ENCODE measurements at regions not wholly inside any gene's neighbourhood (a gene's known extent, or its start where the extent isn't known, plus 50 kb on each side); places are given as distances from the start of the nearest gene placed in this dataset.

GRCh38 chr1:5029136-5029535 is 374.7 kb downstream of the AJAP1 start:
- DNase-seq (ENCODE audit: low read depth in 3 of 3): no peak

- DNase-seq (ENCODE audit: low read depth in 3 of 3): no peak
Measured at GRCh38 chr1:5012249-5012648, 357.8 kb downstream of the AJAP1 start.

GRCh38 chr1:5010656-5011055 is 356.2 kb downstream of the AJAP1 start:
- no peak for DNase-seq (ENCODE audit: low read depth in 3 of 3)

GRCh38 chr1:5010236-5010635 is 355.8 kb downstream of the AJAP1 start:
- DNase-seq (ENCODE audit: low read depth in 3 of 3): no peak

- DNase-seq (ENCODE audit: low read depth in 3 of 3): no peak
Measured at GRCh38 chr1:5009376-5010065, 355.1 kb downstream of the AJAP1 start.

- no peak for DNase-seq (ENCODE audit: low read depth in 3 of 3)
Measured at GRCh38 chr1:5005171-5005570, 350.8 kb downstream of the AJAP1 start.

DNA sequence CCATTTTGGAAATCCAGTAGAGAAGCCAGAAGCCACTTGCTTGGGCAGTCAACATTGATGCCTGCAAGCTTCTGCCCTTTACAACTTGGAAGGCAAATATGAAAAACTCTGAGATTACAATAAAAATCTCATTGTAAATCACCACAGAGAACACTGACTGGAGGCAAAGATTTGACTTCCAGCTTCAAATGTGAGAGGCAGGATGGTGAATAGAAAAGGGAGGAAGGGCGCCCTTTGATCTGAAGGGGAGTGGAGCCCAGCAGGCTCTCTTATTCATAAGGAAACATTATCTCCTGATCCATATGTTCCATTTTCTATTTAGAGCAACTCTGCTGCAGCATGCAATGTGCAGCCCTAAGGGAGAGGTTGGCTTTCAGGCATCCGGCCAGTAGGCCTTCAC is 348.3 kb downstream of the AJAP1 start:
- no peak for DNase-seq (ENCODE audit: low read depth in 3 of 3)

DNA sequence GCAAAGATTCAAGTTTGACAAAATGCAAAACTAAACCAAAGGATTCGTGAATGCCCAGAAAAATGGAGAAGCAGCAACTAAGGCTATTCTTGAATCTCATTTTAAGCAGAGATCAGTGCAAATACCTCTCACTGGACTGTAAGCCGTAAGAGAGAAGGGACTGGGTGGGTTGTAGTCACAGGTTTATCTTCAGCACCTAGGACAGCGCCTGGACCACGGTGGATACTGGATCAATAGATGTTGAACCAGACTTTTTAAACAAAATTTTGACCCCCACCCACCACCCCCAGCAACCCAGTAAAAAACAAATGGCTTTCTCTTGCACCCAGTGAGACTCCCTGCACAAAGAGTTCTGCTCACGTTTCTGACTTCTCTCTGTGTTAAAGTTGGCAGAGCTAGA is 347.1 kb downstream of the AJAP1 start:
- no peak for DNase-seq (ENCODE audit: low read depth in 3 of 3)

DNA sequence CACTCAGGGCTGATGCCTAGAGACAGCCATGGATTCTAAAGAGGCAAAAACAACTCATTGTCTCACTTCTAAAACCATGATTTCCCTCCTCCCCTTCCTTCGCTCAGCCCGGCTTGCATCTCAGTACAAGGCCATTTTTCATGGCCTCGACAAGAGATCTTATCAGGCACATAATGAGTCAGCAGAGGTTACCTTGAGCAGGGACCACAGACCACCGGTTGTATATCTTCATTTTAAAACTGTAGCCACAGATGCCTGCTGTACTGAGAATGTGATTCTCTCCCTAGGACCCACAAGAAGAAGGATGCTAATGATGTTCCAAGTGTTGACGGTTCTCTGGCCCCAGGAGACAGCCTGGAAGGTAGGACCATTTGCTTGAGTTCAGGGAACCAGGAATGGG is 331.9 kb downstream of the AJAP1 start:
- no peak for DNase-seq (ENCODE audit: low read depth in 3 of 3)

DNA sequence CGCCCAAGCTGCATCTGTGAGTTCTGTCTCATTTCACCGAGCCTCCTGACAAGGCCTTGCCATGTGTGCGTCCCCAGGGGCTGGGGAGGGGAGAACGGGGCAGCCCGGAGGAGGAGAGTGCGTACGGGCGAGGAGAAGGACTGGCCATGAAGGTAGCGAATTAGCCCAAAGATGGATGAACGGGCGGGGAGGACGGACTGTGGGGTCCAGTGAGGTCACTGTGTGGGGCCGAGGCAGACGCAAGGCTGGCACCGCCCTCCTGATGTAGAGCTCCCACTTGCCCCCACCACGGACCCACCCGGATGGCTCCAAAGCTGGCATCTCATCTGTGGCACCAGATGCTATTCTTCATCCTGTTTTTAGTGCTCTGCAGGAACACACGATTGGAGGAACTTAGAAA is 330.4 kb downstream of the AJAP1 start:
- DNase-seq (ENCODE audit: low read depth in 3 of 3): no peak

DNA sequence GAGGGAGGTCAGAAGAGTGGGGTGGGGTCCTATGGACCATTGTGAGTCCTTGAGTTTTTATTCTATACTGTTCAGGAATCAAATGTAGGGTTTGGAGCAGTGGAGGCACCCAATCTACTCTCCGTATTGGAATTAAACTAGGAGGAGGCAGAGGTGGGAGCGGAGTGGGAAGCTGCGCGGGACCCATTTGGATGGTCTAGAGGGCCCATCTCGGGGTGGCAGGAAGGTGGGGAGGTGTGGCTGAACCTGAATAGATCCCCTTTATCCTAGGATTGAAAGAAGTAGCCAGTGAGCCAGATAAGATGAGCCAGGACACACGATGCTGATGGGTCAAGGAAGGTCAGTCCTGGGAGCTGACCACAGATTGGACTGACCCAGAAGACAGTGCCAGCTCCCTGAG is 325.8 kb downstream of the AJAP1 start:
- DNase-seq (ENCODE audit: low read depth in 3 of 3): no peak

- DNase-seq (ENCODE audit: low read depth in 3 of 3): no peak
Measured at GRCh38 chr1:4978660-4979390, 324.4 kb downstream of the AJAP1 start.

DNA sequence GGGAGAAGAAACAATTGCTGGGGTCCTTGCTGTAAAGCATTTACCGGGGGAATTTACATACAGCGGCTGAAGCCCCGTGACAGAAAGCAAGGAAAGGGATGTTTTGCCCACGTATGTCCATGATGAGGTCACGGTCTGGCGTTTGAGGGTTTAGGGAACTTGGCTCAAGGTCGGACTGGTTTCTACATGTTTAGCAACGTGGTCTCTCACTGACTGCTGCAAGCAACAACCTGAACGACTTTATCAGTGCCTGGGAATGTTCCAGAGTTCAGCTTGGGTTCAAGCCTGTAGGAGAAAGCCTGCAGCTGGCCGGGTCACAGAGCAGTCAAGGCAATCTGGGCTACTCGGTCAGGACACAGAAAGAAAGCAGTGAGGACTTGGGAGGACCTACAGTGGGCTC is 323.3 kb downstream of the AJAP1 start:
- no peak for DNase-seq (ENCODE audit: low read depth in 3 of 3)

GRCh38 chr1:4976859-4977440 is 322.5 kb downstream of the AJAP1 start:
- DNase-seq (ENCODE audit: low read depth in 3 of 3): no peak

- DNase-seq (ENCODE audit: low read depth in 3 of 3): no peak
Measured at GRCh38 chr1:4975856-4976255, 321.4 kb downstream of the AJAP1 start.

DNA sequence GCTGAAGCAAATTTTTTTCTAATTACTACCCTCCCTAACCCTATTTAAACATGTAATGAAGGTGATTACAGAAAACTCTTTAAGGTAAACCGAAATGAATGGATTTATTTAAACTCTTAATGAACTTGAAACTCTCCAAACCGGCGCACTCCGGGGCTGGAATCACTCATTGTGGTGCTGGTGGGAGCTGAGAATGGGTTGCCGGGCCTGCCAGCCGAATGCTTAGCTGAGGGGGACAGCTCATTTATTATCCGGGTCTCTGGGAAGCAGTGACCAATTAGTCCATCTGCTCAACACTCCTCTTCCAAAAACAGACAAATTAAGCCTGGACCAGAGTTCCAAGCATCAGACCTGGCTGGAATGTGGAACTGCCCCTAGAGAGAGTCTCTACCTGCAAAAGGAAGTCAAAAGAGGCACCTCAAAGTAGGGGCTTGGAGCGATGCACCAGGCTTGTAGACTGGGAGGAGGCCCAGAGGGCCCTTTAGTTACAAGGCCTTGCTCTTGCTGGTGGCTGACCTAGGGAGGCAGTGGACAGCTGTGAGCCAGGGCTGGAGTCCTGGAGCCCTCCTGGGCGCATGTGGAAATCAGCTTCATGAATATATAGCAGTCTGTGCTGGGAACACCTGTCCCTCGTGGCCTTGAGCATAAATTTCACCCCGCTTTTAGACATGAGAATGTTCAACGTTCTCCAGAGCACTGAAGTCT is 320.7 kb downstream of the AJAP1 start:
- no peak for DNase-seq (ENCODE audit: low read depth in 3 of 3)

DNA sequence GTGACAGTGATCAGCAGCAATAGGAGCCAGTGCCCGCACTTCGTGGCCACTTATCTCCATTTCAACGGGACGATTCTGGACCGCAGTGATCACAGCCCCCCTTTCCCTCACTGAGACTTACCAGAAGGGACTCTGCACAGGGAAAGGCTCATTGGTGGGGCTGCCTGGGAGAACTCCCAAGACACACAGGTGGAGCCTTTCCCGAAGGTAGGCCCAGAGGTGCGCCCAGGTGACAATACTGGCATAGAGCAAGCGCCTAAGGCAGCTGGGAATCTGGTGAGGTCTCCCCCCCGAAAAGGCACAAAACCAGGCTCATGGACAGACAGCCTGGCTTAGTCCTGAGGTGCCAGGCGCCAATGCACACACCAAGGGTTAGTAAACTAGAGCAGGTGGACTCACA is 318.9 kb downstream of the AJAP1 start:
- no peak for DNase-seq (ENCODE audit: low read depth in 3 of 3)

GRCh38 chr1:4972761-4973320 is 318.4 kb downstream of the AJAP1 start:
- no peak for DNase-seq (ENCODE audit: low read depth in 3 of 3)

DNA sequence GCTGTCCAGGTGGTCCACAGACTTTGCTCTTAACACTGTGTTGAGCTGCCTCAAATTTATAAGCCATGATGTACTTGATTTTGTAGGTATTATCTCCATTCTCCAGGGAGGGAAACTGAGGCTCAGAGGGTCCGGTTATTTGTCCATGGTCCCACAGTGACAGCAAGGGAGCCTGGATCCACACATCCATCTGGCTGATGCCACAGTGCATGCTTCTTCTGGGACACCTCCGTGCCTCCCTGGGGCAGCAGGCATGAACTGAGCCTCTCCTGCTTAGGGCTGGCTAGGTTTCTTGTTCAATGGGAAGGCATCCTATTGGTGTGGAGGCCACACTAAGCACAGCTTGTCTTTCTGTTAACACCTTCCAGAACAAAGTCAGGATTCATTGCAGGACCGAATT is 317.3 kb downstream of the AJAP1 start:
- DNase-seq (ENCODE audit: low read depth in 3 of 3): no peak

- DNase-seq (ENCODE audit: low read depth in 3 of 3): no peak
Measured at GRCh38 chr1:4970532-4970931, 316.1 kb downstream of the AJAP1 start.

DNA sequence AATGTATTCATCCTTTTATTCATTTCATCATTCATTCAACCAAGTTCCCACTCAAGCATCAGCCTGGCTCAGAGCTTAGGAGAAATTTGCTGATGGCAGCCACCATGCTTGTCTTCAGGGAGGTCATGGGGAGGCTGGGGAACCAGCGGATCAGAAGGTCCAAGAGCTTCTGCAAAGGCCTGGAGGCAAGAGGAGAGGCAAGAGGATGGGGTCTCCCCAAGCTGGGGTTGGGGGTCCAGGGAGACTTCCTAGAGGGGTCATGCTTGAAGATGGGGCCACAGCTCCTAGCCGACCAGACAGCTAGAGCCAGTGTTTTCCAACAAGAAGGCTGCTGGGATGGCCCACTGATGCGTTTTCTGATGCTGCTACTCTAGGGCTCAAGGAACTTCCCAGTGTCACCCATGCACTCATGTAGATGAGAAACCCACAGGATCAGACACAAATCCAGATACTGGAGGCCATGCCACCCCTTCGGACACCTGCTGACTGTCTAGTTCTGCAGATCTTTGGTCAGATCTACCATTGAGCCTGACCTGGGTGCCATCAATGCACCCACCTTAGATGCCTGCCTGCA is 315.2 kb downstream of the AJAP1 start:
- DNase-seq (ENCODE audit: low read depth in 3 of 3): no peak
